WTC11 (cell line): ENCODE measurements at regions not wholly inside any gene's neighbourhood (a gene's known extent, or its start where the extent isn't known, plus 50 kb on each side); places are given as distances from the start of the nearest gene placed in this dataset.
A peak's percentile ranks its signal among the peaks of the same experiment; 100 is the strongest.

Experiments used
- ATAC-seq: fragments of 200-7000 bp; cut with Tn5 transposase; 2 replicates; pipeline ENCODE4 v1.10.0; 2021; ENCODE audit warnings: mild to moderate bottlenecking, moderate library complexity
- CTCF ChIA-PET: fragments of 300-600 bp; sonication (Branson Sonifier 250); formaldehyde crosslinking; loops from one replicate; lab custom pipeline; 2021; ENCODE audit warnings: antibody characterized with exemption; lab: Charles Lee
- POLR2A ChIA-PET: fragments of 350-600 bp; sonication (Branson Sonifier 250); formaldehyde crosslinking; loops from one replicate; lab custom pipeline; 2021; ENCODE audit warnings: antibody characterized with exemption; lab: Charles Lee
- DNase-seq: peaks from one replicate; pipeline ENCODE4 v3.0.0; 2021; ENCODE audit warnings: low spot score
- H3K27ac Mint-ChIP-seq: 2 replicates; pipeline ENCODE4 v1.8.0; 2021; ENCODE audit warnings: mixed read lengths
- H3K27me3 Mint-ChIP-seq: 2 replicates; pipeline ENCODE4 v1.8.0; 2021; ENCODE audit warnings: low read depth, mild to moderate bottlenecking, moderate library complexity, mixed read lengths
- H3K36me3 Mint-ChIP-seq: 2 replicates; pipeline ENCODE4 v1.8.0; 2021; ENCODE audit warnings: mixed read lengths
- H3K4me1 Mint-ChIP-seq: 2 replicates; pipeline ENCODE4 v1.8.0; 2022; ENCODE audit warnings: mixed read lengths
- H3K4me3 Mint-ChIP-seq: 2 replicates; pipeline ENCODE4 v1.8.0; 2021; ENCODE audit warnings: mild to moderate bottlenecking, moderate library complexity, mixed read lengths
- H3K9me3 Mint-ChIP-seq: 2 replicates; pipeline ENCODE4 v1.8.0; 2021; ENCODE audit warnings: mixed read lengths
- ARID4B ChIP-seq: sonication (generic); formaldehyde crosslinking; IDR thresholded peaks from 2 replicates; pipeline ENCODE4 v1.8.0; 2023; ENCODE audit warnings: missing genetic modification reagents, mild to moderate bottlenecking, borderline replicate concordance
- ATF6 ChIP-seq: sonication (generic); formaldehyde crosslinking; IDR thresholded peaks from 2 replicates; pipeline ENCODE4 v1.8.1; 2023; ENCODE audit warnings: mild to moderate bottlenecking, missing genetic modification reagents
- CREM ChIP-seq: sonication (generic); formaldehyde crosslinking; IDR thresholded peaks from 2 replicates; pipeline ENCODE4 v1.8.1; 2022; ENCODE audit warnings: mild to moderate bottlenecking, missing genetic modification reagents, moderate library complexity
- CTCF ChIP-seq: fragments of 200-600 bp; IDR thresholded peaks from 2 replicates; pipeline ENCODE4 v1.8.0; 2022; ENCODE audit warnings: antibody characterized with exemption
- ELF4 ChIP-seq: sonication (generic); formaldehyde crosslinking; IDR thresholded peaks from 2 replicates; pipeline ENCODE4 v1.8.1; 2022; ENCODE audit warnings: low read depth, mild to moderate bottlenecking, moderate library complexity, missing genetic modification reagents
- ERG ChIP-seq: fragments of 250-450 bp; sonication (Bioruptor Pico); IDR thresholded peaks from 2 replicates; pipeline ENCODE4 v1.8.0; 2021; ENCODE audit warnings: mild to moderate bottlenecking
- FOXP1 ChIP-seq: sonication (generic); formaldehyde crosslinking; IDR thresholded peaks from 2 replicates; pipeline ENCODE4 v1.8.0; 2022; ENCODE audit warnings: missing genetic modification reagents, mild to moderate bottlenecking, moderate library complexity, borderline replicate concordance
- GABPB1 ChIP-seq: sonication (generic); formaldehyde crosslinking; IDR thresholded peaks from 2 replicates; pipeline ENCODE4 v1.8.1; 2023; ENCODE audit warnings: mild to moderate bottlenecking, missing genetic modification reagents
- HMGA2 ChIP-seq: fragments of 250-450 bp; sonication (Bioruptor Pico); IDR thresholded peaks from 2 replicates; pipeline ENCODE4 v1.4.0; 2021; ENCODE audit warnings: mild to moderate bottlenecking, moderate library complexity
- KAT7 ChIP-seq: sonication (generic); formaldehyde crosslinking; IDR thresholded peaks from 2 replicates; pipeline ENCODE4 v1.8.1; 2023; ENCODE audit warnings: missing genetic modification reagents, mild to moderate bottlenecking, borderline replicate concordance
- NR1H2 ChIP-seq: sonication (generic); formaldehyde crosslinking; IDR thresholded peaks from 2 replicates; pipeline ENCODE4 v1.9.0; 2021; ENCODE audit warnings: mild to moderate bottlenecking, moderate library complexity, missing genetic modification reagents
- PRDM15 ChIP-seq: sonication (generic); formaldehyde crosslinking; IDR thresholded peaks from 2 replicates; pipeline ENCODE4 v1.8.0; 2022; ENCODE audit warnings: missing genetic modification reagents
- PRRX2 ChIP-seq: fragments of 250-450 bp; sonication (Bioruptor Pico); IDR thresholded peaks from 2 replicates; pipeline ENCODE4 v1.8.0; 2021; ENCODE audit warnings: mild to moderate bottlenecking
- TP53 ChIP-seq: sonication (generic); formaldehyde crosslinking; IDR thresholded peaks from 2 replicates; pipeline ENCODE4 v1.8.1; 2023; ENCODE audit warnings: mild to moderate bottlenecking, missing genetic modification reagents
- USF1 ChIP-seq: sonication (generic); formaldehyde crosslinking; IDR thresholded peaks from 2 replicates; pipeline ENCODE4 v1.8.0; 2022; ENCODE audit warnings: mild to moderate bottlenecking, missing genetic modification reagents
- ZBTB21 ChIP-seq: sonication (generic); formaldehyde crosslinking; IDR thresholded peaks from 2 replicates; pipeline ENCODE4 v1.8.1; 2023; ENCODE audit warnings: mild to moderate bottlenecking, missing genetic modification reagents, borderline replicate concordance
- ZBTB43 ChIP-seq: sonication (generic); formaldehyde crosslinking; IDR thresholded peaks from 2 replicates; pipeline ENCODE4 v1.8.1; 2023; ENCODE audit warnings: mild to moderate bottlenecking, missing genetic modification reagents
- ZNF121 ChIP-seq: sonication (generic); formaldehyde crosslinking; IDR thresholded peaks from 2 replicates; pipeline ENCODE4 v1.8.0; 2023; ENCODE audit warnings: missing genetic modification reagents

GRCh38 chr6:122042960-122043735 is 356.3 kb upstream of the HSF2 start (continued):
- TF ChIP-seq USF1 (CRISPR knock-in tag) (no peak), ELF4 (CRISPR knock-in tag) (no peak), NR1H2 (CRISPR knock-in tag) (no peak), ZNF121 (CRISPR knock-in tag) (no peak)

- no peak overlapping the region for H3K4me3 Mint-ChIP-seq
- no peak overlapping the region; the same call in 1 of the 2 replicates for H3K27ac Mint-ChIP-seq
- DNase-seq: no peak
- H3K9me3 Mint-ChIP-seq: no peaks in the 10 kb centered on the region
- no peaks in the 10 kb centered on the region for H3K36me3 Mint-ChIP-seq
- no peaks in the 10 kb centered on the region for H3K27me3 Mint-ChIP-seq
- ATAC-seq: no peak
- CTCF ChIA-PET: no interaction called here
- POLR2A ChIA-PET: no interaction called here
- TF ChIP-seq ERG (CRISPR knock-in tag) (no peak), CREM (CRISPR knock-in tag) (no peak), ATF6 (no peak), KAT7 (CRISPR knock-in tag) (no peak), PRRX2 (no peak), HMGA2 (CRISPR knock-in tag) (no peak), CTCF (no peak)
- H3K4me1 Mint-ChIP-seq: peaks cover 10% of the 10 kb centered on the region
Observed at GRCh38 chr6:122048570-122048969, 350.9 kb upstream of the HSF2 start.

GRCh38 chr6:122049341-122049740 is 350.1 kb upstream of the HSF2 start:
- H3K4me3 Mint-ChIP-seq: no peak overlapping the region
- H3K27ac Mint-ChIP-seq: no peak overlapping the region
- no peaks in the 10 kb centered on the region for H3K9me3 Mint-ChIP-seq
- peak; percentile 77 for ATAC-seq
- DNase-seq: peak; percentile 18
- 0 out of 2 replicates have a peak, but pooled peaks cover 7% of the 10 kb centered on the region for H3K4me1 Mint-ChIP-seq
- no peaks in the 10 kb centered on the region for H3K36me3 Mint-ChIP-seq
- H3K27me3 Mint-ChIP-seq: no peaks in the 10 kb centered on the region
- CTCF ChIA-PET: no interaction called here
- POLR2A ChIA-PET: no interaction called here
- TF ChIP-seq ZBTB43 (CRISPR knock-in tag) (no peak), FOXP1 (CRISPR knock-in tag) (no peak), GABPB1 (no peak), TP53 (CRISPR knock-in tag) (no peak), KAT7 (CRISPR knock-in tag) (no peak), ZBTB21 (CRISPR knock-in tag) (no peak), PRDM15 (CRISPR knock-in tag) (no peak), ARID4B (CRISPR knock-in tag) (no peak)
